ENCODE measurements at regions not wholly inside any gene's neighbourhood (a gene's known extent, or its start where the extent isn't known, plus 50 kb on each side); places are given as distances from the start of the nearest gene placed in this dataset.

GRCh38 chr7:12941512-12941911 is 254.1 kb downstream of the ARL4A start:
- no peak for DNase-seq (ENCODE audit: low spot score)

DNA sequence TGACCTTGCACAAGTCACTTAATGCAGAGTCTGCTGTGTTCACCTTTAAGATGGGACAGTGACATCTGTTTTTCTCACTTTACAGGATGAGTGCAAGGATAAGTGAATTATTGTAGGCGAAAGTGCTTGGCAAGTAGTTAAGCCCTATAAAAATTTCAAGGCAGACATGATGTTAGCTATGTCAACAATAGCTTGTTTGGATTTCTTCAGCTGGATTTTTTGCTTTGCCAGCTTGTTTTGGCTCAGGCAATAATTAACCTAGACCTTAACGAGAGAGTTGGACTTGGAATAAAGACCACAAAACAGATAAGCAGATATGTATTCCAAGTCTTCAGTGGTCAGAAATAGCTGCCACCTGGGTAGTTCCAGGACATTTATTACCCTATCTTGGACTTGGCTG is 255.2 kb downstream of the ARL4A start:
- DNase-seq (ENCODE audit: low spot score): peak; percentile 28

- DNase-seq (ENCODE audit: low spot score): no peak
Observed at GRCh38 chr7:12943781-12944180, 256.3 kb downstream of the ARL4A start.

DNA sequence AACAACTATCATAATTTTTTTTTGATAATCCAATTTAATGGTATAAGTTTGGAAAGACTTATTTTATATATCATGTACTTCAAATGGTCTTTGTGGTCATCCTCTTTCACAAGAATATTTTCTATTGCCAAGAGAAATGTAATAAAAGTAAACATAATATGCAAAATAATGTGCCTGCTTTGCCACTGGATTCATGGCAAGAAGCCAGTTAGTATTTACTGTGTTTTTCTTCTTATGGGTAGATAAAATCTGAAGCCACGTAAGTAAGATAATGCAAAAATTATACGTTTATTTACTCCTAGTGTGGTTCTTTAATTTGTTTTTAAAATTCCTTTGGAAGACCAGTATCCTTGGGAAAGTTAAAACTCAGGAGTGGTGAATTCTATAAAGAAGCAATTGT is 258.5 kb downstream of the ARL4A start:
- DNase-seq (ENCODE audit: low spot score): no peak

- no peak for DNase-seq (ENCODE audit: low spot score)
Observed at GRCh38 chr7:12947465-12947864, 260.0 kb downstream of the ARL4A start.

- no peak for DNase-seq (ENCODE audit: low spot score)
Observed at GRCh38 chr7:12949060-12949931, 261.9 kb downstream of the ARL4A start.

DNA sequence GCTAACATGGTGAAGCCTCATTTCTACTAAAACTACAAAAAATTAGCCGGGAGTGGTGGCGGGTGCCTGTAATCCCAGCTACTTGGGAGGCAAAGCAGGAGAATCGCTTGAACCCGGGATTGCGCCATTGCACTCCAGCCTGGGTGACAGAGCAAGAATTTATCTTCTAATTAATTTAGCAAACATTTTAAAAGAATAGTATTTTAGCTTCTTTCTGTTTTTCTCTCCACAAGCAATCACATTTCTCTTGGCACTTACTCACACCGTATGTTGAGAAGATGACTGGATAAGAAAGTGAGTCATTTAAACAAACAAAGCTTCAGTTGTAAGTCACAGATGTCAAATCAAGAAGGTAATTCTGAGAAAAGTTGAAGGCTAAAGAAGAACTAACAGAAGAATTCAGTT is 264.0 kb downstream of the ARL4A start:
- no peak for DNase-seq (ENCODE audit: low spot score)

DNA sequence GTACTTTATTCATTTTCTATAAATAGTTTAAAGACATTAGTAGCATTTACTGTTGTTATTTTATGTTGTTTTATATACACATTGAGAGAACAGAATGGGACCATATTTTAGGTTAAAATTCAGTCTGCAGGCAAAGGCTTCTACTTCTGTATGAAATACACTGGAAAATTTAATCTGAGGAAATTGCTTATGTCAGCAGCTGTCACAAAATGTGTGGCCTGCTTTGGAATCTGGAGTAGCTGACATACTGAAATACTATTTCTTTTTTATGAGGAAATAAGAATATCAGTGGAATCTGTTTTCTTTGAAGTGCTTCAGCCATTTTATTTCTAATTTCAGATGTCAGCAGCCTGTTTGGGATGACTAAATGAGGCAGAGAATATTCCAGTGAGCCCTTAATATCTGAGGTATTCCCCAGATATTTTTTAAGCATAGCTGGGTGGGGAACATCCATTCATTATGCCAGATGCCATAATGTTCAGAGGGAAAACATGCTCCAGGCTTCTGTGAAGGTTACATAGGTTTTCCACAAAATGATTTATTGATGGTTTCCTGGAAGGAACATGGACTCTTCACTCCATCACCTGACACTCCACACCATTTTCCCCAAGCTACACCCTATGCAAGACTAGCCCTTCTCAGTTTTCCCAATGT is 267.1 kb downstream of the ARL4A start:
- no peak for DNase-seq (ENCODE audit: low spot score)

- no peak for DNase-seq (ENCODE audit: low spot score)
Observed at GRCh38 chr7:12957487-12957886, 270.1 kb downstream of the ARL4A start.

- DNase-seq (ENCODE audit: low spot score): no peak
Observed at GRCh38 chr7:12961910-12962480, 274.6 kb downstream of the ARL4A start.

- DNase-seq (ENCODE audit: low spot score): no peak
Observed at GRCh38 chr7:12963435-12963834, 276.0 kb downstream of the ARL4A start.

GRCh38 chr7:12964836-12965235 is 277.4 kb downstream of the ARL4A start:
- DNase-seq (ENCODE audit: low spot score): no peak

- no peak for DNase-seq (ENCODE audit: low spot score)
Observed at GRCh38 chr7:12965767-12966166, 278.3 kb downstream of the ARL4A start.

DNA sequence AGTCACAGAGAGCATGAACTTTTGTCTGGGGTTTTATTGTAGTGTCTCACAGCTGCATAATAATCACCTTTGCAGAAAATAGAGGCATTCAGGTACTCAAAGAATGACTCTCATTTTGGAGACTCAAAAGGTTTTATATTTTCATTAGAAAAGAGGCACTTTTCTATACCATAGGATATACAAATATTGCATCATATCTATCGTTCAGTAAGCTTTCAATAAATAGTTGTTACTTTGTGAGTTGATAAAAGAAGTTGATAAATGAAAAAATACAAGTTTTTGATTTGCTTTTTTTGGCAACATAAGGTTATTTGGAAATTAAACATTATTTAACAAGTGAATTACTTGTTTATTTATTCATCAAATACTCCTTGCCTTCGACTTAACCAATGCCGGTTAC is 279.9 kb downstream of the ARL4A start:
- no peak for DNase-seq (ENCODE audit: low spot score)

GRCh38 chr7:12968836-12969422 is 281.5 kb downstream of the ARL4A start:
- no peak for DNase-seq (ENCODE audit: low spot score)

GRCh38 chr7:12970626-12971025 is 283.2 kb downstream of the ARL4A start:
- no peak for DNase-seq (ENCODE audit: low spot score)

DNA sequence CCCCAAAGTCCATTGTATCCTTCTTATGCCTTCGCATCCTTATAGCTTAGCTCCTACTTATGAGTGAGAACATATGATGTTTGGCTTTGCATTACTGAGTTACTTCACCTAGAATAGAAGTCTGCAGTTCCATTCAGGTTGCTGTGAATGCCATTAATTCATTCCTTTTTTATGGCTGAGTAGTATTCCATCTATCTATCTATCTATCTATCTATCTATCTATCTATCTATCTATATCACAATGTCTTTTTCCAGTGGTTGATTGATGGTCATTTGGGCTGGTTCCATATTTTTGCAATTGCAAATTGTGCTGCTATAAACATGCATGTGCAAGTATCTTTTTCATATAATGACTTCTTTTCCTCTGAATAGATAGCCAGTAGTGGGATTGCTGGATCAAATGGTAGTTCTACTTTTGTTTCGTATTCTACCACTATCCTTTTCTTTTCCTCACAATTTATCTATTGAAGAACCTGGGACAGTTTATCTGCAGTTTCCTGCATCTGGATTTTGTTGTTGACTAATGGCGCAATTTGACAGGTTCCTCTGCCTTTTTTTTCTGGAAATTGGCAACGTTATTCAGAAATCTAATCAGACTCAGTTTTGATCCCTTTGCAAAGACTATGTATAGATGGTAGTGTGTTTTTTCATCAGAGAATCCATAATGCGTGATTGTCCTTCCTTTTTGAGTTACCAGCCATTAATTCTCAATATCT is 287.2 kb downstream of the ARL4A start:
- DNase-seq (ENCODE audit: low spot score): no peak

GRCh38 chr7:12975412-12975811 is 288.0 kb downstream of the ARL4A start:
- DNase-seq (ENCODE audit: low spot score): no peak

DNA sequence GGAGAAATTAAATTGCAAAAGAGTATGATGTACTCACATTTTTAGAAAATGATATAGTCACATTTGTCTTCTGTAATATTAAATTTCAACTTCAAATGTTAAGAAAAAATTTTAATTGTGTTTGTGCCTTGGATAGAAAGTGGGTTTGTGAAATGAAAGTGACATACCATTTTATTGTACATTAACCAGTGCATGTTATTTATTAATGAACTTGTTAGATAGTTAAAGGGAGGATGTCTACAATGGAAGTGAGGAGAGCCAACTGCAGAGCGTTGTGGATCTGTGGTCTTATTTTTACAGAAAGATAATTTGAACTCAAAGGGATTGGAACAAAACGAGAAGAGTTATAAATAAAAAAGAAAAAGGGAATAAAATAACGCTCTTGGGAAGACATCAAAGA is 291.7 kb downstream of the ARL4A start:
- no peak for DNase-seq (ENCODE audit: low spot score)

DNA sequence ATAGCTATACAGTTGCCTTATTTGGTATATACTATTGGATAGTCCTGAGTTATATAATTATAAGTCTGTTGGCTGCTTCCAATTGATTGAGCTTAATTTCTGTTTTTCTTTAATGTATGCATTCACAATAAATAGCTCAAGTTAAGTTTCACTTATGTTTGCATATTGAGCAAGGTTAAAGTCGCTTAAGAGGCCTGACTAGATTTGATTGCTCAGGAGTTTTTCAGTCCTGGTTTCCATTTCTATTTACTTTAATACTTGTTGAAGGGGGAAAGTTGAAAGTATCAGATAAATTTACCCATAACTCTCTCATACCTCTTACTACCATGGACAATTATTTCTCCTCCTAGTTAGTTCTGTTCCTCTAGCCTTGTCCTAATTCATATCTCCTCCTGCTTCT is 294.7 kb downstream of the ARL4A start:
- no peak for DNase-seq (ENCODE audit: low spot score)

DNA sequence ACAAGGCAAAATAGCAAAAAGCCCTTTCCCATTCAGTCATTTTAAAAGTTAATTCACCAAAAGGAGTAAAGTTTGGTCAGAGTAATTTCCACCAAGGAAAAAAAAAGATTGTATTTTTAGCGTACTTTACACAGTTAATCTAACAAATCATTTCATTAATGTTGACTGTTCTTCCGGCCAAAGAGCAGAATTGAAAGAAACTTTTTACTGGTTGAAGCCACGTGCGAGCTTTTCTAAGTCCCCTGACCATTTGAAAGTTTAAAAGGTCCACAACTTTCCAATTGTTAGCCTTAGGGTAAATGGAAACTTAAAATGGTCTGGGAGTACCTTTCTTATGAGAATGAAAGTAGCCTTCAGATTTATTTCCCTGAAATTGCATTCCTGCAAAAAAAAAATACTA is 296.7 kb downstream of the ARL4A start:
- no peak for DNase-seq (ENCODE audit: low spot score)

GRCh38 chr7:12985228-12985627 is 297.8 kb downstream of the ARL4A start:
- no peak for DNase-seq (ENCODE audit: low spot score)

Measured in SK-N-DZ (cell line).